HEK293T (cell line): ENCODE measurements at regions not wholly inside any gene's neighbourhood (a gene's known extent, or its start where the extent isn't known, plus 50 kb on each side); places are given as distances from the start of the nearest gene placed in this dataset.

Experiments used
- CTBP1 ChIP-seq: fragments of 450-650 bp; IDR thresholded peaks from 2 replicates; pipeline ENCODE4 v1.6.1; 2016; ENCODE audit warnings: borderline replicate concordance
- HDGF ChIP-seq: fragments of 450-650 bp; IDR thresholded peaks from 2 replicates; pipeline ENCODE4 v1.6.1; 2017; ENCODE audit warnings: antibody characterized with exemption, borderline replicate concordance
- SUZ12 ChIP-seq: fragments of 450-650 bp; IDR thresholded peaks from 2 replicates; pipeline ENCODE4 v1.6.1; 2016; ENCODE audit warnings: mild to moderate bottlenecking
- ZNF384 ChIP-seq: fragments of 450-650 bp; IDR thresholded peaks from 2 replicates; pipeline ENCODE4 v1.6.1; 2016

GRCh38 chr9:107735821-107736220 is 246.3 kb upstream of the KLF4 start:
- no peak for TF ChIP-seq SUZ12
- no peak for TF ChIP-seq HDGF
- no peak for TF ChIP-seq CTBP1
- TF ChIP-seq ZNF384 = no peak
